UCSD-AML1 (cell line): ENCODE measurements at regions not wholly inside any gene's neighbourhood (a gene's known extent, or its start where the extent isn't known, plus 50 kb on each side); places are given as distances from the start of the nearest gene placed in this dataset.

Source experiments
- DNase-seq: peaks from one replicate; lab custom pipeline; 2025; ENCODE audit not compliant: unreplicated experiment; lab: John Stamatoyannopoulos, UW

DNA sequence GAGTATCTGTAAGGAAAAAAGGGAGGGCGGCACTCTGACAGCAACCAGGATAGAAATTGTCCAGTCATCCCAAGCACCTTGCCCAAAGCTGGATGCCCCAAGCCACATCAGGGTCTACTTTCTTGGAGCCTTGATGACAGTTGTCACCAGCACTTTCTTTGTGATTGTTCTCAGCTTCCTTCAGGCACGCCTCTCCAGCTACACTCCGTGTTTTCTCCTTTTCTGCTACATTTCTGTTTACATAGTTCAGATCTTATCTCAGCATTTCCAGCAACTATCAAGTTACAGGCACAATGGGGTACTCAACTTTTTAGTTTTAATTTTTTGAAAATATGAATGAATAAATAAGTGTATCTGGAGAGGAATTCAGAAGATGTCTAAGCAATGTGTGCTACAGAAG is 115.3 kb upstream of the CELF4 start:
- DNase-seq = no peak

DNA sequence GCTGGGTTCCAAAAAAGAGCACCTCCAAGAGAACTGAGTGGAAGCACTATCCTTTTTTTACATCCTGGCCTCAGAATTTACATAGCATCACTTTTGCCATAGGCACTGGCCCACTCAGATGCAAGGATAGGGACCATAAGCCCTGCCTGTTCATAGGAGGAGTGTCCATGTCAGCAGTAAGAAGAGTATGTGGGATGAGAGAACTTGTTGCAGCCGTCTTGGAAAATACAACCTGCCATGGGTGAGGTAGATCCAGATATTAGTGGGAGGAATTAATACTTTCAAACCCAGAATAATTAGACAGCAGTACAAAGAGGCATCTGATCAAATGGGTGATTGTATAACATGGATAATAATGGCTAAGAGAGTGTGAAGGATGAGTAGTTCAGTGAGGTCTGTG is 110.7 kb upstream of the CELF4 start:
- DNase-seq = no peak

DNA sequence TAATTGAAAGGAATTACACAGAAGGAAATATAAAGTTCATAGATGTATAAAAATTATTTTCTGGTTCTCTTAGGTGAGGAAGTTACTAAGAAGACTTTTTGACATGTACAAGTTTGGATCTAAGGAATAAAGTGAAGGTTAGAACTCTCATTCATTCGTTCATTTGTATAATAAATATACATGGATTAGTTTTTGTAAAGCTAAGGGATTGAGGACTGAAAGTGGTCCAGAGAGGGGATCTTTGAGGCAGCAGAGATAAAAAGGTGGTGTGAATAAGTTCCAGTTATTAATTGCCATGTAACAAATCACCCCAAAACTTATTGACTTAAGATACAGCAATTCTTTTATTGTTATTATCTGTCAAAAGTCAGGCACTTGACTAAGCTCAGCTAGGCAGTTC is 110.1 kb upstream of the CELF4 start:
- DNase-seq = no peak

DNA sequence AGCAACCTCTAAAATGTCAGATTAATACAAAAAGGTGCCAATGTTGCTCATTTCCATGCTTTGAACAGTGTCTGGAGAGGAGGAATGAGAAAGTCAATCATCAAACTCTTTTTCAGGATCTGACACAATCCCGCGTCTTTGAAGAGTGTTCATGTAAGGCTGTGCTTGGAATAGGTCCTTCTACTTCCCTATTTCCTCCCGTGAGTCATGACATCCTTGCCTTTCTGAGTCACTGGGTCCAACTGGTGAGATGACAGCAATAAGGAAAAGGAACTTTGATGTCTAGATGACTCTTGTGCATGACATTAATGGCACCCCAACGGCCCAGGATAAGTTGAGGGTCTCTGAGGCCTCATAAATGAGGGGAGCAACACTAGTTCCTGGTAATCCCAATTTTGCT is 109.0 kb upstream of the CELF4 start:
- no peak for DNase-seq

DNA sequence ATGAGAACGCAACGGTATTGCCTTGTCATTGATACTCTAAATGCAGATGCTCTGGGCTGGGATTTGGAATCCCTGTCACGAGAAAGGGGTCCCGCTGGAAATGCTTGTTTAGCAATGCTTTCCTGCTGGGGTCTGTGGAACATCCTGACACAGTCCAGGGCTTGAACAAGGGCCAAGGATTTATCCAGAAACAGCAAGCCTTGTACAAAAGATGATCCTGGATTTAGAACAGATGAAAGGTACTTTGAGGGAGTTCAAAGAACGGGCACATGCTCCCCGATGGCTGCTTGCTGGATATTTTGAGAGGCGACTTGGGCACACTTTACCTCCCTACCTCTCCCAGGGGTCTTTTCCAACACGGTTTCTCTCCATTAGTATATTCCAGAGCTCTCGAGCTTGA is 108.1 kb upstream of the CELF4 start:
- no peak for DNase-seq

DNA sequence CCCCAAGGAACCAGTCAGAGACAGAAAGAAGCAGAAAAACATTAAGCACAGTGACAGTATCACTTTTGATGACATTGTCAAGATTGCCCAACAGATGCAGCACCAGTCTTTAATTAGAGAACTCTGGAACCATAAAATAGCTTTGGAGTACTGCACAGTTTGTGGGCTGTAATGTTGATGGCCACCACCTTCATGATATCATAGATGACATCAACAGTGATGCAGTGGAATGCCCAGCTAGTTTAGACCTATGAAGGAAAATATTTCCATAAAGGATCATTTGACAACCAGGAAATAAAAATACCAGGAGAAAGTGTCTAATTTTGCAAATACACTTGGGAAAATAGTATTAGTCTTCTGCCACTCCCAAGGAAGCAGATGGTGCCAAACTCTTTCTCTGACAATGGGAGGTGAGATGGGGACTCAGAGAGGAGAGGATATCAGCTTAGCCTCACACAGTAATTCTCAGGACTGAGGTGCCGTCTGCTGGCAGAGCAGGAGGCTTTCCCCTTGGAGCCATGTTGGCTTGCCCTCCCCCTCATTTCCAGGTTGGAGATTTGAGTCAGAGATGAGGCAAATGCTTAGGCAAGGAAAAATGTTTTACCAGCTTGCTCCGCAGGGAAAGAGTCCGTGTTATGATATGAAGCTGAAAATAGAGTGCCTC is 107.5 kb upstream of the CELF4 start:
- no peak for DNase-seq

DNA sequence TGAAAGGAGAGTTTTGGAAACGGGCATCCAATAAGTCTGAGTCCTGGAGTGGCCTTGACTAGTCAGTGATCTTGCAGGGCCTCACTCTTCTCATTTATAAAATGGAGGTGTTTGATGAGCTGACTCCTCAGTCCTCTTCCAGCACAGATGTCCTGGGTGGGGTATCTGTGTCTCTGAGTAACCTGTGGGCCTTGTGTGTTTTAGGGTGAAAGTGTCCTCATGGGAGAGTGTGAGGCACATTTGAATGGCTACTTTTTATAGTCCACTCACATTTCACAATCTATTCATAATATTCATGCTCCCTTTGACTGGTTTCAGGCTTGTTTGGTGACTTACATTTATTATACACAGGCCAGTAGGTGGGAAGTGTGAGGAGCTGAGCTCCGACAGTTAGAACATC is 106.4 kb upstream of the CELF4 start:
- no peak for DNase-seq

DNA sequence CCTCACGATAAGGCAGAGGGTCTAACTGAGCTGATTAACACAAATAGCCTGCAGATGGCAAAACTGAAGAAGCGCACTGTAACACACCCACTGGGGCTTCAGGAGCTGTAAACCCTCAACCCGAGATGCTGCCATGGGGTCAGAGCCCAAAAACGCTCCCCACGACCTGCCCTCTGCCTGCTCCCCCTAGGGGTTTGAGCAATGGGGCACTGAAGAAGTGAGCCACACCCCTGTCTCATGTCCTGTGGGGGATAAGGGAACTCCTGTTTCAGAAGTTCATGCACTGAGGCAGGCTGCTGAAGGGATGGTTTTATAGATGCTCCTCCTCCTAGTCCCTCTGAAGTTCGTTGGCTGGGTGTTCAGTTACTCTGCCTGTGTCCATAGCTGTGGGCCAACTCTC is 105.9 kb upstream of the CELF4 start:
- DNase-seq = no peak

DNA sequence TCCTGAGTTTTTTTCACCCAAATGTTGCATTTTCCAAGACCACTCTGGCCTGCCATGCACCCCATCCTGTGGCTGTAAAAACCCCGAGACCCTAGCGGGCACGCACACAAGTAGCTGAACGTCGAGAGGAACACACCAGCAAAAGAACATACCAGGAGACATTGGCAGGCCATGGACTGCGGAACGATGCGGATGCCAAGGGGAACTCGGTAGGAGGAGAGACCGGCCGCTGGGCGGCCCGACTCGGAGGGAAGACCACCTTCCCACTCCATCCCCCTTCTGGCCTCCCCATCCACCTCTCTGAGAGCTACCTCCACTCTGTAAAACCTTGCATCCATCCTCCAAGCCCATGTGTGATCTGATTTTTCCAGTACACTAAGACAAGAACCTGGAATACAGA is 105.5 kb upstream of the CELF4 start:
- no peak for DNase-seq

DNA sequence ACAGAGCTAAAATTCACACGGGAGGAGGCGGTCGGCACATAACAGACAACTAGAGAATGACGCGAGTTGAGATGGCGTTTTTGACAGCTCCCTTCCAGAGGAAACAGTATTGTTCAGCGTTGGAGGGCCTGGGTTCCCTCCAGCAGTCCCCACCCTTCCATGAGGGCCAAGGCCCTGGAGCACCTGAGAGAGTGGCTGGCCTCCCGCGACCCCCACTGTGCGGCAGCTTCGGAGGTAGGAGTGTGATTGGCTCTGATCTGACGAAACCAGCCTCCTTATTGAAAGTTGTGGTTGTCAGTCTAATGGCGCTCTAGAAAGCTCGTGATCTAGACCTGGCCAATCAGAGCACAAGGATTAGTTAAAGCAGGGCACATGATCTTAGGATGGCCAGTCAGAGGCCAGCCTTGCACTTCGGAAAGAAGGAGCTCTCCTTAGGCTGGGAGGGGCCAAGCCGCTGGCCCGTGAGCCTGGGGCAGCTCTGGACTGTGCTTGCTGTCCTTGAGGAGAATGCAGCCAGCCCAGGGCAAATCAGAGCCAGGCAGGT is 104.5 kb upstream of the CELF4 start:
- DNase-seq = no peak

DNA sequence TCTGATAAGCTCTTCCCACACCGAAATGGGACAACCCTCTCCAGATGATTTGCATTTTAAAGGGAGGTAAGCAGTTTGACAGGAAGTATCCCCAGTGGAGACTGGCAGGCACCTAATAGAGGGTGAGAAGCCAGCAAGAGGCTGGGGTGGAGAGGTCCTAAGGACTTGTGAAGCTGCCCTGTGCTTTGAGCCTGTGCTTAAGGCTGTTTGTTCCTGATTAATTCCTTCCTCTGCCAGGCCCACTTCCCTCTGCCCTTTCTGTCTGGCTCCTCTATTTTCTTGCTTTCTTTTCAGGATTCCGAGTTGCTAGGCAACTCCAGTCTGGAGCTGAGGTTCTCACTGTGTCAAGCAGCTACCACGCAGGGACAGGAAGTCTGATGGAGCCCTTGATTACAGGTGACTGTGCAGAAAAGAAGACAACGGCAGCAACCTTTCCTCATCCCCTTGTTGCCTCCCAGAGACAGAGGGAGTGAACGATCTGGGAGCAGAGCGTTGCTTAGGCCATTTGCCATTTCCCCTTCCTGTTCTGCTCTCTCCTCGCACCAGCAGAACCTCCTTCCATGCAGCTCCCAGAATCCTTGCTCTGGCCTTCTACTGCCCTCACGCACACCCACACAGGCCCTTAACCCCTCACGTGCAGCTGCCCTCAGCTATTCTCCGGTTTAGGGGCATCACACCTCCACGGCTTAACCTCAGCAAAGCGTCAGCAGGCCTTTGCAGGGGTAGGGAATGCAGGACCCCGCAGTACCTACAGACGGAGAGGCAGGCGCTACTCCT is 103.6 kb upstream of the CELF4 start:
- no peak for DNase-seq

DNA sequence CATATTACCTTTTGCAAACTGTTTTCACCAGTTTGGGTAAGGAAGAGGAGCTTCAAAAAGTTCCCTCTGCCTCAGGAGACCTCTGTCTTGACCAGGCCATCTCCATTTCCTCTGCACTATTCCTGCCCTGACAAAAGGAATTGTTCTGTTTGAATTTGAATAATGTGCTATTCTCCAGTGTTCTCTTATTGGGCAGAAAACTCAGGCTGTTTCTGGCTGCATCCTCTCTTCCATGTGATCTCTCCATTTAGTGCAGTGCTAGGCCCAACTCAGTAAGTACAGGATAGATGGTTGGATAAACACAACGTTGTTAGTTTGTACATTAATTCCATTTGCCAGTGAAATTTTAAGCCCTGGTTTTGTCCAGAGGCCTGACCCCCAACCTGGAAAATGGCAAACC is 102.2 kb upstream of the CELF4 start:
- DNase-seq = no peak

DNA sequence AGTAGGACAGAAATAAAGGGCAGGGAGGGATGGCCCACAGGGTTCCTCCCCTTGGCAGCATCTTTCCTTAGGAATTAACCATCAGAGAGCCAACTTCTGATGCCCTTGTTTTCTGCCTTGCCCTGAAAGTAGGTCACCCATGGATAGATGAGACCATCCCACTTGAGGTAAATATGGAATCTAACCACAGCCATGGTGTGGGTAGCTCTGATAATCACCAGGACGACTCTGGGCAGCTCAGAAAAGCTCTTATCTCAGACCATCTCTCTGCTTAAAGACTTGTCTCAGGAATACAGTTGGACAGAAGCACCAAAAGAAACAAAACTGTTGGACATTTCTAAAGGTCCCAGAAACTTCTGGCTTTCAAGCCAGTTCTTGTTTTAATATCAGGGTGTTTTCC is 101.4 kb upstream of the CELF4 start:
- no peak for DNase-seq

DNA sequence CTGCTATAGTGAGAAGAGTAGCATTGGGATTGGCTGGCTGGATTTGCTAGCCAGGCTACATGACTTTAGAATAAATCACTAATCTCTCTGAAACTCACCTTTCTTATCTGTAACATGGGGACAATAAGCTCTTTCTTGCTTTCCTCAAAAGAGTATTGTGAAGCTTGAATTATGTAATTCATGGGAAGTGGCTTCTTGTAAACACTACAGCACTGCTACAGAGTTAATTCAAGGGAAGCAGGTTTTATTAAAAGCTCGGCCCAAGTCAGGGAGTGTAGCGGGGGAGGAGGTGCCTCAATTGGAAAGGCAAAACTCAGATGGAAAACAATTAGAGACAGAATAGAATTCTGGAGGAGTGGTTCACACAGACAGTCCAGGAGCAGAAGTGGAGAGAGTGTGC is 100.9 kb upstream of the CELF4 start:
- no peak for DNase-seq

DNA sequence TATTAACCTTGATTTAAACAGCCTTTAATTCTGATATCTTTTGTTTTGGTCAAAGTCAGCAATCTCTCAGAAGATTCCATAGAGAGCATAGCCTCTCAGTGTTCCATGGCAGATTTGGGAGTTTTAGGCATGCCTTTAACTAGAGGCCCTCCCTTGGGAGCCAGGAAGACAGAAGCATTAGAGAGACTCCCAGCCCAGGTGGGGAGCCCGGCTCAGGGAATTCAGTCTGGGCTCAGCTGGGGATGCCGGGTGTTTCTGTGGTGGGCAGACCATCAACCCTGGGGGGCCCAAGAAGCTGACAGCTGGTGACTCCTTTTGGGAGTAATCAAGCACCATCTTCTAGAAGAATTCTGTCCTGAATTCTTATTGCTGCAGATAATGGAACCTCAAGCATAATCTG is 99.7 kb upstream of the CELF4 start:
- no peak for DNase-seq

DNA sequence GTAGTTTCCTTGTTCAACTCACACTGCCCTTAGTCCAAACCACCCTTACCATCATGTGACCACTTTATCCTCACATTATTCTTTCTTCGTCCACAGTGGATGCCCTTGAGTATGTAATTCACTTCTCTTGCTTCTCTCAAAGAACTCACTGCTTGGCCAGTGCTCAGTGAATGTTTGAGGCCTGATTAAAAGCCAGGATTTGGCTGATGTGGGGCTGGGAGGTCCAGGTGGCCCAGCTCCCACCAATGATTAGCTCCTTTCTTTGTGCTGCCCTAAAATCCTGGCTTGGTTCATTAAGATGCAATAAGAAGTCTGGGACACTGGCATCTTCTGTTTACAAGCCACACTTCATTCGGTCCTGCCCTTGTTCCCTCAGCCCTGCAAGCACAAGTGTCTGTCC is 97.8 kb upstream of the CELF4 start:
- DNase-seq = no peak

DNA sequence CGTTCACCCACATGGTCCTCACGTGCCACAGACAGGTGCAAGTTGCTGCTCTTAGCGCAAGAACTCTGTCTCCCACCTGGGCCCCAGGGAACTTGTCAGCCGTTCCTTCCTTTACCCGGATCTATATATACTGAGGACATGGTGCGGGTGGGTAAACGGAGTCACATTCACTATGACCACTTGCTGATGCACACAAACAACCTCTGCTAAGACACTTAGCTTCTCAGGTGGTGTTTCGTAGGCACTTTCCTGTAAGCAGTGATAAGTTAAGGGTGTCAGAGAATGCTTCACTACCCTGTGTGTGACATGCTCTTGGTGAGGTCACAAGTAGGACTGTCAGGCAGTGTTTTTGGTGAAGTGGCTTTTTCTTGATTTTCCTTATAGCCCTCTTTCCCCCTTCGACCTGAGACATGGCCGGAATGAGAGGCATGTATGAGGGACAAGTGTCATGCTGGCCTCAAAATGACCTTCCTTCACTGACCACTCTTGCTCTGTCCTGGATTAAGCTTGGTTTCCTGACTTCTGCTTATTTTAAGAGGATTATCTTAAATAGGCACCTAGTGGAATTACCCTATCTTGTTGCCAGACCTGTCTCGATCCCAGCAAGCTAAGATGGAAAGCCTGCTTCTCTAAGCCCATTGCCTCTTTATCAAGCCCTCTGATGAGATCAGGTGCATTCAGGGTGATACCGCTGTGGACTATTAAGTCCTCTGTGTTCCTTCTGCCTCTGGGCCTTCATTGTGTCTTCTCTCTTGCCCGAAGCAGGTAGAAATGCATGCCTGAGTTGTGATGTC is 97.1 kb upstream of the CELF4 start:
- no peak for DNase-seq

DNA sequence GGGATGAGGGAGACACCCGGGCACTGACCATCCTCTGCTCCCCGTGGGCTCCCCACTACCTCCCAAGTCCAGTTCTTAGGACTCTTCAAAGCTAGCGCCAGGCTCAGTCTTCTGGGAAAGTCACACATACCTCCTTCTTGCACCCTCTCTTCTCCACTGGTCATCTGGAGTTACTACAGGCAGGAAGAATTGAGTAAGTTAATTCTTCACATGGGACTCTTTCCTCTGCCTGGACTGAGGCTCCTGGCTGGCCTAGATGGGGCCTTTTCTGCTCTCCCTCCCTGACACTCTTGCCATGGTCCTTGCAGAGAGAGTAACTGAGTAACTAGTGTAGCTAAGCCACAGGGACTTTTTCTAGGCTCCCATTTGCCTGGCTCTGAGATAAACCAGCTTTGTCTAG is 96.5 kb upstream of the CELF4 start:
- DNase-seq = no peak

DNA sequence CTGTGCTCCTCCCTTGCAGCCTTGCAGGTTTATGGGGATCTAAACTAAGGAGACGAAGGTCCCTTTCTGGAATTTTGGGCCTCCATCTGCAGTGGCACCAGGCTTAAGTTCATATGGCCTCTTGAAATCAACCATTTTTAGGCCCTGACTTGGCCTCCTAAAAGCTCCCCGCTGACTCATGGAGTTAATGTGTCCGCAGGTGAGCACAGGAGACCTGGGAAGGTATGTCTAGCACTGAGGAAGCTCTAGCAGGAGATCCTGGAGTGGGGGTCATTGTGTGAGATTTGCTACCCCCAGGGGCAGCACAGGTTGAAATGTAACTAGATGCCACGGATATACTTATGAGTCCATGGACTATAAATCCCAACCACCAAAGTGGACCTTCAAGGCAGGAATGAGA is 95.9 kb upstream of the CELF4 start:
- DNase-seq = no peak

DNA sequence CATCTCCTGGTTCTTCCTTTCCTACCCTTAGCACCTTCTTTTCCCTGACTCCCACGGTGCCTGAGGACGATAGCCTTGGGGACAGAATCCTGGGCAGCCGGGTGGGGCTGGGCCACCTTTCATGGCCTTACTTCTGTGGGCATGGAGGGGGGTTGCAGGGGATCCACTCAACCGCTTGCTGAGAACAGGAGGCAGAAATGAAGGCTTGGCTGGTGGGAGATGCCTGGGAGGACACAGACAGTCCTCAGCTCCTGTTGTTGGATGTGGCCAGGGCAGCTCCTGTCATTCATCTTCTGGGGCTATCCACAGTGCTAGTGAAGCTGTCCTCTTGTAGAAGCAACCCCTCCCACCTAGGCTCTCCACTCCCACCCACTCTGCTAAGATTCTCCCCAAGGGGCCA is 95.5 kb upstream of the CELF4 start:
- DNase-seq = no peak

DNA sequence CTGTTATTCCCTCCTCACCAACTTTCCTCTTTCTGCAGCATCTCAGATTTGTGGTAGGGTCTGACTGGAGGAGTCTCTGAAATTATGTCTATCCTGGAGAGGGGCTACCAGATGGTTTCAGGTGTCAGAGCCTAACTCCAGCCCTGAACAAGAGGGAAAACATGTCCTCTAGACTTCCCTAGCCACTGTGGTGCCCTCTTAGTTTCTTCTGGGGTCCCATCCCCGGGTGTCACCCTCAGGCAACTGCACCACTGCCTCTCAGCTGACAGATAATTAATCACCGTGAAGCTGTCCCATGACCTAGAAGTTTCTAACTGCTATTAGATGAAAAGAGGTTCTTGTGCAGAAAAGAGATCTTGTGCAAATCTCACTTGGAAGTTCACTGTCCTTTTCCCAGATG is 95.1 kb upstream of the CELF4 start:
- DNase-seq = no peak

DNA sequence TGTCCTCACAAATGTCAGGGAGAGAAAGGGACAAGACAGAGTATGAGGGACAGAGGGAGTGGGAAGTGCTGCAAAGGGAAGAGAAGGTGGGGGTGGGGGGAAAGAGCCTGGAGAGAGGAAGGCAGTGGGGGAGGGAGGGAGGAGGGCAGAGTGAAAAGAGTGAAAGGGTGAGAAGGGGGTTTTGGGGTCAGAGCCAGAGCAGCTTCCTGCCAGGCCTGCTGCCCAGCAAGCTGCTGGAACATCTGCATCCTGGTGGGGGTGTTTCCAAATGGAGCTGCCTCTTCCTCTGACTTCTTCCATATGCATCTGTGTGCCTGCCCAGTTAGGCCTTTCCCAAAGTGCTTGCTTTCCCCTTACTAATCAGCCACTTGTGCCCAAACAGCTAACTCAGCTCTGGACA is 94.3 kb upstream of the CELF4 start:
- DNase-seq = peak; percentile 28
